ENCODE measurements at regions not wholly inside any gene's neighbourhood (a gene's known extent, or its start where the extent isn't known, plus 50 kb on each side); places are given as distances from the start of the nearest gene placed in this dataset.

- 72% methylated on average over 7 of the region's 7 CpGs for WGBS
- no peak overlapping the region for H3K4me3 ChIP-seq
- H3K4me1 ChIP-seq: no peaks in the 10 kb centered on the region
- H3K9me3 ChIP-seq: no peaks in the 10 kb centered on the region
- DNase-seq (ENCODE audit: low spot score in 2 of 2): no peak
- TF ChIP-seq CTCF (IDR thresholded peaks at IDR 0.05): no peak
- no peak for TF ChIP-seq POLR2A (IDR thresholded peaks at IDR 0.05)
- TF ChIP-seq POLR2AphosphoS5 (IDR thresholded peaks at IDR 0.05): no peak
- TF ChIP-seq EP300 (IDR thresholded peaks at IDR 0.05): no peak
- no peaks in the 10 kb centered on the region for H3K27me3 ChIP-seq
- no peak overlapping the region for H3K27ac ChIP-seq
- H3K36me3 ChIP-seq: no peaks in the 10 kb centered on the region
Measured at GRCh38 chr3:18135060-18135814, 289.9 kb downstream of the SATB1 start.

- Histone ChIP-seq H3K27ac (no peak overlapping the region), H3K9me3 (no peaks in the 10 kb centered on the region), H3K36me3 (no peaks in the 10 kb centered on the region), H3K27me3 (no peaks in the 10 kb centered on the region), H3K4me3 (no peak overlapping the region), H3K4me1 (no peaks in the 10 kb centered on the region)
- DNase-seq (ENCODE audit: low spot score in 2 of 2): no peak
- TF ChIP-seq POLR2A (IDR thresholded peaks at IDR 0.05) (no peak), POLR2AphosphoS5 (IDR thresholded peaks at IDR 0.05) (no peak), CTCF (IDR thresholded peaks at IDR 0.05) (no peak), EP300 (IDR thresholded peaks at IDR 0.05) (no peak)
- 71% methylated on average over 2 of the region's 2 CpGs for WGBS
Measured at GRCh38 chr3:18134386-18135059, 290.6 kb downstream of the SATB1 start.

GRCh38 chr3:18132991-18133390 lies 292.1 kb downstream of the SATB1 start:
- Histone ChIP-seq H3K4me1 (no peaks in the 10 kb centered on the region), H3K27ac (no peak overlapping the region), H3K27me3 (no peaks in the 10 kb centered on the region), H3K9me3 (no peaks in the 10 kb centered on the region), H3K36me3 (no peaks in the 10 kb centered on the region), H3K4me3 (no peak overlapping the region)
- TF ChIP-seq POLR2AphosphoS5 (IDR thresholded peaks at IDR 0.05): no peak
- TF ChIP-seq CTCF (IDR thresholded peaks at IDR 0.05): no peak
- no peak for TF ChIP-seq POLR2A (IDR thresholded peaks at IDR 0.05)
- no peak for TF ChIP-seq EP300 (IDR thresholded peaks at IDR 0.05)
- no peak for DNase-seq (ENCODE audit: low spot score in 2 of 2)

GRCh38 chr3:18127859-18128681 lies 297.1 kb downstream of the SATB1 start:
- peaks cover 3% of the 10 kb centered on the region for H3K4me1 ChIP-seq
- H3K9me3 ChIP-seq: no peaks in the 10 kb centered on the region
- H3K27me3 ChIP-seq: no peaks in the 10 kb centered on the region
- DNase-seq (ENCODE audit: low spot score in 2 of 2): no peak
- H3K36me3 ChIP-seq: no peaks in the 10 kb centered on the region
- no peak overlapping the region for H3K4me3 ChIP-seq
- H3K27ac ChIP-seq: no peak overlapping the region
- 78% methylated on average over 11 of the region's 11 CpGs for WGBS
- TF ChIP-seq POLR2A (IDR thresholded peaks at IDR 0.05) (no peak), POLR2AphosphoS5 (IDR thresholded peaks at IDR 0.05) (no peak), EP300 (IDR thresholded peaks at IDR 0.05) (no peak), CTCF (IDR thresholded peaks at IDR 0.05) (no peak)

Measured in suprapubic skin (tissue), 4 donors.